HL-60 (cell line): ENCODE measurements at regions not wholly inside any gene's neighbourhood (a gene's known extent, or its start where the extent isn't known, plus 50 kb on each side); places are given as distances from the start of the nearest gene placed in this dataset.

Experiments
- POLR2AphosphoS5 ChIP-seq: IDR thresholded peaks from 2 replicates; pipeline ENCODE4 v1.6.1; 2012; ENCODE audit warnings: low read depth
- TF ChIP-seq, protein P1 (sequence below): IDR thresholded peaks from 2 replicates; pipeline ENCODE4 v1.6.1; 2012; ENCODE audit warnings: low read depth; ENCODE audit not compliant: insufficient replicate concordance

GRCh38 chr18:46247942-46248341 is 143.8 kb downstream of the HAUS1 start:
- TF ChIP-seq, protein P1, sequence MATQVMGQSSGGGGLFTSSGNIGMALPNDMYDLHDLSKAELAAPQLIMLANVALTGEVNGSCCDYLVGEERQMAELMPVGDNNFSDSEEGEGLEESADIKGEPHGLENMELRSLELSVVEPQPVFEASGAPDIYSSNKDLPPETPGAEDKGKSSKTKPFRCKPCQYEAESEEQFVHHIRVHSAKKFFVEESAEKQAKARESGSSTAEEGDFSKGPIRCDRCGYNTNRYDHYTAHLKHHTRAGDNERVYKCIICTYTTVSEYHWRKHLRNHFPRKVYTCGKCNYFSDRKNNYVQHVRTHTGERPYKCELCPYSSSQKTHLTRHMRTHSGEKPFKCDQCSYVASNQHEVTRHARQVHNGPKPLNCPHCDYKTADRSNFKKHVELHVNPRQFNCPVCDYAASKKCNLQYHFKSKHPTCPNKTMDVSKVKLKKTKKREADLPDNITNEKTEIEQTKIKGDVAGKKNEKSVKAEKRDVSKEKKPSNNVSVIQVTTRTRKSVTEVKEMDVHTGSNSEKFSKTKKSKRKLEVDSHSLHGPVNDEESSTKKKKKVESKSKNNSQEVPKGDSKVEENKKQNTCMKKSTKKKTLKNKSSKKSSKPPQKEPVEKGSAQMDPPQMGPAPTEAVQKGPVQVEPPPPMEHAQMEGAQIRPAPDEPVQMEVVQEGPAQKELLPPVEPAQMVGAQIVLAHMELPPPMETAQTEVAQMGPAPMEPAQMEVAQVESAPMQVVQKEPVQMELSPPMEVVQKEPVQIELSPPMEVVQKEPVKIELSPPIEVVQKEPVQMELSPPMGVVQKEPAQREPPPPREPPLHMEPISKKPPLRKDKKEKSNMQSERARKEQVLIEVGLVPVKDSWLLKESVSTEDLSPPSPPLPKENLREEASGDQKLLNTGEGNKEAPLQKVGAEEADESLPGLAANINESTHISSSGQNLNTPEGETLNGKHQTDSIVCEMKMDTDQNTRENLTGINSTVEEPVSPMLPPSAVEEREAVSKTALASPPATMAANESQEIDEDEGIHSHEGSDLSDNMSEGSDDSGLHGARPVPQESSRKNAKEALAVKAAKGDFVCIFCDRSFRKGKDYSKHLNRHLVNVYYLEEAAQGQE: no peak
- no peak for TF ChIP-seq POLR2AphosphoS5
